SK-N-SH (cell line): ENCODE measurements at regions not wholly inside any gene's neighbourhood (a gene's known extent, or its start where the extent isn't known, plus 50 kb on each side); places are given as distances from the start of the nearest gene placed in this dataset.

Source experiments
- CHD2 ChIP-seq: fragments of 150-350 bp; IDR thresholded peaks from 2 replicates; pipeline ENCODE4 v1.6.1; 2018; ENCODE audit warnings: low read length; ENCODE audit not compliant: partially characterized antibody
- EP300 ChIP-seq, 2 experiments: IDR thresholded peaks; 2 replicates each; pipeline versions ENCODE4 v1.4.0 to v1.6.1; 2012; ENCODE audit warnings: borderline replicate concordance in 1 of 2, low read depth in 1 of 2, low read length in 1 of 2
- EZH2phosphoT487 ChIP-seq: fragments of 200-600 bp; sonication (generic); IDR thresholded peaks from 2 replicates; pipeline ENCODE4 v1.6.1; 2017; ENCODE audit warnings: low read depth, mixed run types, mild to moderate bottlenecking, antibody characterized with exemption, moderate library complexity, borderline replicate concordance
- GABPA ChIP-seq: IDR thresholded peaks from 2 replicates; pipeline ENCODE4 v1.4.0; 2012; ENCODE audit warnings: low read depth, mild to moderate bottlenecking
- MXI1 ChIP-seq: IDR thresholded peaks from 2 replicates; pipeline ENCODE4 v1.6.1; 2012; ENCODE audit warnings: mild to moderate bottlenecking, low read depth, low read length, improper control_type of control experiment
- POLR2AphosphoS5 ChIP-seq: IDR thresholded peaks from 2 replicates; pipeline ENCODE4 v1.6.1; 2012; ENCODE audit warnings: low read depth, low read length
- RAD21 ChIP-seq: IDR thresholded peaks from 2 replicates; pipeline ENCODE4 v1.6.1; 2012; ENCODE audit warnings: mild to moderate bottlenecking, low read length
- SIN3A ChIP-seq: IDR thresholded peaks from 2 replicates; pipeline ENCODE4 v1.6.1; 2012; ENCODE audit warnings: low read depth, mild to moderate bottlenecking, low read length, moderate library complexity, borderline replicate concordance
- SMC3 ChIP-seq: IDR thresholded peaks from 2 replicates; pipeline ENCODE4 v1.6.1; 2012; ENCODE audit warnings: low read depth, low read length, improper control_type of control experiment
- ZBTB33 ChIP-seq: IDR thresholded peaks from 2 replicates; pipeline ENCODE4 v1.4.0; 2012; ENCODE audit warnings: low read depth, borderline replicate concordance
- TF ChIP-seq, protein P1 (sequence below): fragments of 200-600 bp; sonication (generic); IDR thresholded peaks from 2 replicates; pipeline ENCODE4 v1.6.1; 2017; ENCODE audit warnings: antibody characterized with exemption, mild to moderate bottlenecking, moderate library complexity
- TF ChIP-seq, protein P2 (sequence below): IDR thresholded peaks from 2 replicates; pipeline ENCODE4 v1.6.1; 2012; ENCODE audit warnings: mild to moderate bottlenecking, low read depth, low read length, moderate library complexity
- TF ChIP-seq, protein P3 (sequence below): IDR thresholded peaks from 2 replicates; pipeline ENCODE4 v1.4.0; 2012; ENCODE audit warnings: low read depth

- TF ChIP-seq ZBTB33 (no peak), RAD21 (no peak), MXI1 (no peak), SMC3 (no peak), POLR2AphosphoS5 (no peak), EZH2phosphoT487 (no peak), CHD2 (no peak), EP300 (IDR thresholded peaks at IDR 0.05; ENCODE audit: borderline replicate concordance in 1 of 2, low read depth in 1 of 2, low read length in 1 of 2) (no peak), SIN3A (no peak), GABPA (no peak)
- TF ChIP-seq, protein P1, sequence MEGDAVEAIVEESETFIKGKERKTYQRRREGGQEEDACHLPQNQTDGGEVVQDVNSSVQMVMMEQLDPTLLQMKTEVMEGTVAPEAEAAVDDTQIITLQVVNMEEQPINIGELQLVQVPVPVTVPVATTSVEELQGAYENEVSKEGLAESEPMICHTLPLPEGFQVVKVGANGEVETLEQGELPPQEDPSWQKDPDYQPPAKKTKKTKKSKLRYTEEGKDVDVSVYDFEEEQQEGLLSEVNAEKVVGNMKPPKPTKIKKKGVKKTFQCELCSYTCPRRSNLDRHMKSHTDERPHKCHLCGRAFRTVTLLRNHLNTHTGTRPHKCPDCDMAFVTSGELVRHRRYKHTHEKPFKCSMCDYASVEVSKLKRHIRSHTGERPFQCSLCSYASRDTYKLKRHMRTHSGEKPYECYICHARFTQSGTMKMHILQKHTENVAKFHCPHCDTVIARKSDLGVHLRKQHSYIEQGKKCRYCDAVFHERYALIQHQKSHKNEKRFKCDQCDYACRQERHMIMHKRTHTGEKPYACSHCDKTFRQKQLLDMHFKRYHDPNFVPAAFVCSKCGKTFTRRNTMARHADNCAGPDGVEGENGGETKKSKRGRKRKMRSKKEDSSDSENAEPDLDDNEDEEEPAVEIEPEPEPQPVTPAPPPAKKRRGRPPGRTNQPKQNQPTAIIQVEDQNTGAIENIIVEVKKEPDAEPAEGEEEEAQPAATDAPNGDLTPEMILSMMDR = no peak
- TF ChIP-seq, protein P2, sequence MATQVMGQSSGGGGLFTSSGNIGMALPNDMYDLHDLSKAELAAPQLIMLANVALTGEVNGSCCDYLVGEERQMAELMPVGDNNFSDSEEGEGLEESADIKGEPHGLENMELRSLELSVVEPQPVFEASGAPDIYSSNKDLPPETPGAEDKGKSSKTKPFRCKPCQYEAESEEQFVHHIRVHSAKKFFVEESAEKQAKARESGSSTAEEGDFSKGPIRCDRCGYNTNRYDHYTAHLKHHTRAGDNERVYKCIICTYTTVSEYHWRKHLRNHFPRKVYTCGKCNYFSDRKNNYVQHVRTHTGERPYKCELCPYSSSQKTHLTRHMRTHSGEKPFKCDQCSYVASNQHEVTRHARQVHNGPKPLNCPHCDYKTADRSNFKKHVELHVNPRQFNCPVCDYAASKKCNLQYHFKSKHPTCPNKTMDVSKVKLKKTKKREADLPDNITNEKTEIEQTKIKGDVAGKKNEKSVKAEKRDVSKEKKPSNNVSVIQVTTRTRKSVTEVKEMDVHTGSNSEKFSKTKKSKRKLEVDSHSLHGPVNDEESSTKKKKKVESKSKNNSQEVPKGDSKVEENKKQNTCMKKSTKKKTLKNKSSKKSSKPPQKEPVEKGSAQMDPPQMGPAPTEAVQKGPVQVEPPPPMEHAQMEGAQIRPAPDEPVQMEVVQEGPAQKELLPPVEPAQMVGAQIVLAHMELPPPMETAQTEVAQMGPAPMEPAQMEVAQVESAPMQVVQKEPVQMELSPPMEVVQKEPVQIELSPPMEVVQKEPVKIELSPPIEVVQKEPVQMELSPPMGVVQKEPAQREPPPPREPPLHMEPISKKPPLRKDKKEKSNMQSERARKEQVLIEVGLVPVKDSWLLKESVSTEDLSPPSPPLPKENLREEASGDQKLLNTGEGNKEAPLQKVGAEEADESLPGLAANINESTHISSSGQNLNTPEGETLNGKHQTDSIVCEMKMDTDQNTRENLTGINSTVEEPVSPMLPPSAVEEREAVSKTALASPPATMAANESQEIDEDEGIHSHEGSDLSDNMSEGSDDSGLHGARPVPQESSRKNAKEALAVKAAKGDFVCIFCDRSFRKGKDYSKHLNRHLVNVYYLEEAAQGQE = no peak
- TF ChIP-seq, protein P3, sequence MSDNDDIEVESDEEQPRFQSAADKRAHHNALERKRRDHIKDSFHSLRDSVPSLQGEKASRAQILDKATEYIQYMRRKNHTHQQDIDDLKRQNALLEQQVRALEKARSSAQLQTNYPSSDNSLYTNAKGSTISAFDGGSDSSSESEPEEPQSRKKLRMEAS = no peak
Observed at GRCh38 chr7:109842386-109842785, 1248.5 kb upstream of the LRRN3 start.
